Adrenal gland (tissue), 9 donors: ENCODE measurements at regions not wholly inside any gene's neighbourhood (a gene's known extent, or its start where the extent isn't known, plus 50 kb on each side); places are given as distances from the start of the nearest gene placed in this dataset.
"Not testable (repeated sequence)": the region's sequence is repeated elsewhere in the genome, so short reads cannot be mapped to it uniquely, and the experiment has no call there.

Experiments used
- DNase-seq, 7 donors: peaks; one replicate each; pipeline ENCODE4 v3.0.0-alpha.2; 2019 to 2020
- H3K27ac ChIP-seq, 5 donors: fragments of 200-600 bp; sonication (generic) in 4 of 5; 1 replicate in 3 of 5; 2 replicates in 2 of 5; pipeline versions ENCODE4 v1.5.1 to v1.8.0; 2016 to 2020; ENCODE audit warnings: mild to moderate bottlenecking in 1 of 5
- H3K27me3 ChIP-seq: fragments of 200-600 bp; 2 replicates; pipeline ENCODE4 v1.8.0; 2021
- H3K36me3 ChIP-seq, 2 donors: fragments of 200-600 bp; replicated peaks in 1 of 2; 1 replicate in 1 of 2; 2 replicates in 1 of 2; pipeline versions ENCODE4 v1.5.1 to v1.8.0; 2018 to 2022
- H3K4me1 ChIP-seq, 2 donors: fragments of 200-600 bp; replicated peaks in 1 of 2; 1 replicate in 1 of 2; 2 replicates in 1 of 2; pipeline versions ENCODE4 v1.5.1 to v1.8.0; 2018 to 2021
- H3K4me3 ChIP-seq, 4 donors: fragments of 200-600 bp; sonication (generic) in 3 of 4; one replicate each; pipeline ENCODE4 v1.5.1; 2016 to 2018
- H3K9me3 ChIP-seq, 3 donors: fragments of 200-600 bp; sonication (generic) in 1 of 3; replicated peaks in 1 of 3; 1 replicate in 2 of 3; 2 replicates in 1 of 3; pipeline versions ENCODE4 v1.5.1 to v1.8.0; 2016 to 2021
- CTCF ChIP-seq, 6 experiments: fragments of 450-650 bp in 4 of 6; fragments of 200-600 bp in 2 of 6; sonication (generic) in 1 of 6; IDR thresholded peaks; 1 replicate in 5 of 6; 2 replicates in 1 of 6; pipeline versions ENCODE4 v1.5.1 to v1.8.0; 2016 to 2021; ENCODE audit warnings: antibody characterized with exemption in 6 of 6, mild to moderate bottlenecking in 2 of 6, moderate library complexity in 1 of 6
- POLR2A ChIP-seq, 2 donors: fragments of 450-650 bp; IDR thresholded peaks; one replicate each; pipeline ENCODE4 v1.6.1; 2017; ENCODE audit warnings: antibody characterized with exemption in 2 of 2, mild to moderate bottlenecking in 2 of 2, moderate library complexity in 1 of 2
- WGBS, 4 donors: extraction: QIAGEN DNeasy Blood & Tissue Kit in 2 of 4; methylation state at CpG; one replicate each; pipeline versions ENCODE4 v1.1.5 to v1.1.7; 2013 to 2017; 5-methylcytosine and 5-hydroxymethylcytosine counted together
- intact Hi-C, 2 donors: fragments of 100-400 bp; cut with DNase I; formaldehyde crosslinking; loops; one replicate each; pipeline versions ENCODE4 v1.14.1 to v1.15.0; 2022 to 2023
- donor health status: healthy with polysubstance abuse.
- donor health status: Bipolar disorder and iron deficiency.
- donor health status: DM: yes; HTN: yes; CAD: no.
- donor health status: DM: no; HTN: no; CAD: no.
- donor health status: DM: no; HTN: no; CAD: no.

GRCh38 chr2:154577390-154577789, 121.1 kb upstream of the KCNJ3 start:
- DNase-seq, result no peak
- intact Hi-C loops, result no loop called here
- 90 to 94% (median 92%) methylated on average over 18 to 19 of the region's 19 CpGs for WGBS, 4 donors
- no peaks in the 10 kb centered on the region for H3K36me3 ChIP-seq
- no peaks in the 10 kb centered on the region for H3K27me3 ChIP-seq
- no peaks in the 10 kb centered on the region for H3K9me3 ChIP-seq
- no peaks in the 10 kb centered on the region for H3K4me1 ChIP-seq
- TF ChIP-seq CTCF (IDR thresholded peaks at IDR 0.05), result no peak
- TF ChIP-seq POLR2A (IDR thresholded peaks at IDR 0.05), result no peak
- H3K27ac ChIP-seq, result no peak overlapping the region
- no peak overlapping the region for H3K4me3 ChIP-seq

- no peak for TF ChIP-seq POLR2A (IDR thresholded peaks at IDR 0.05)
- TF ChIP-seq CTCF (IDR thresholded peaks at IDR 0.05), result no peak
- Histone ChIP-seq H3K4me1 (no peaks in the 10 kb centered on the region), H3K27me3 (no peaks in the 10 kb centered on the region), H3K27ac (no peak overlapping the region), H3K9me3 (no peaks in the 10 kb centered on the region), H3K4me3 (no peak overlapping the region), H3K36me3 (no peaks in the 10 kb centered on the region)
- 68 to 82% (median 75%) methylated on average over 3 of the region's 3 CpGs for WGBS, 4 donors
- DNase-seq, result no peak
- intact Hi-C loops, result no loop called here
Measured at GRCh38 chr2:154580767-154581166, 117.7 kb upstream of the KCNJ3 start.

- 59 to 73% (median 66%) methylated on average over 6 of the region's 6 CpGs for WGBS, 4 donors
- H3K9me3 ChIP-seq, intact Hi-C loops: not testable (repeated sequence)
Measured at GRCh38 chr2:154582694-154583093, 115.8 kb upstream of the KCNJ3 start.

GRCh38 chr2:154583274-154583673, 115.2 kb upstream of the KCNJ3 start:
- H3K9me3 ChIP-seq, intact Hi-C loops, H3K27me3 ChIP-seq, H3K4me1 ChIP-seq, DNase-seq, H3K4me3 ChIP-seq, H3K36me3 ChIP-seq, H3K27ac ChIP-seq: not testable (repeated sequence)
- WGBS, 4 donors, result 90 to 93% (median 92%) methylated on average over 8 of the region's 8 CpGs

More at GRCh38 chr2:154582694-154583093, 115.8 kb upstream of the KCNJ3 start:
- H3K4me3 ChIP-seq, H3K36me3 ChIP-seq, H3K27me3 ChIP-seq, H3K27ac ChIP-seq, H3K4me1 ChIP-seq, DNase-seq: not testable (repeated sequence)

- TF ChIP-seq CTCF (IDR thresholded peaks at IDR 0.05) (no peak), POLR2A (IDR thresholded peaks at IDR 0.05) (no peak)
- no peaks in the 10 kb centered on the region for H3K4me1 ChIP-seq
- no peak overlapping the region for H3K4me3 ChIP-seq
- WGBS, 4 donors, result 23 to 56% (median 31%) methylated on average over 1 of the region's 1 CpG
- H3K27me3 ChIP-seq, result no peaks in the 10 kb centered on the region
- H3K27ac ChIP-seq, result no peak overlapping the region
- no peak for DNase-seq
- no peaks in the 10 kb centered on the region for H3K36me3 ChIP-seq
- intact Hi-C loops, result no loop called here
- H3K9me3 ChIP-seq, result no peaks in the 10 kb centered on the region
Measured at GRCh38 chr2:154587739-154588138, 110.8 kb upstream of the KCNJ3 start.
